Gastroesophageal sphincter (tissue), 3 donors: ENCODE measurements at regions not wholly inside any gene's neighbourhood (a gene's known extent, or its start where the extent isn't known, plus 50 kb on each side); places are given as distances from the start of the nearest gene placed in this dataset.

Experiments used
- CTCF ChIP-seq, 4 experiments: fragments of 200-600 bp in 2 of 4; fragments of 450-650 bp in 2 of 4; sonication (generic) in 1 of 4; IDR thresholded peaks; one replicate each; pipeline ENCODE4 v1.5.1; 2017 to 2019; ENCODE audit warnings: antibody characterized with exemption in 4 of 4, mild to moderate bottlenecking in 2 of 4, moderate library complexity in 2 of 4
- POLR2A ChIP-seq, 2 donors: fragments of 450-650 bp; IDR thresholded peaks; one replicate each; pipeline ENCODE4 v1.6.1; 2017; ENCODE audit warnings: antibody characterized with exemption in 2 of 2, mild to moderate bottlenecking in 2 of 2, moderate library complexity in 1 of 2
- POLR2AphosphoS5 ChIP-seq: sonication (generic); formaldehyde crosslinking; IDR thresholded peaks from one replicate; pipeline ENCODE4 v1.6.1; 2017; ENCODE audit warnings: antibody characterized with exemption

DNA sequence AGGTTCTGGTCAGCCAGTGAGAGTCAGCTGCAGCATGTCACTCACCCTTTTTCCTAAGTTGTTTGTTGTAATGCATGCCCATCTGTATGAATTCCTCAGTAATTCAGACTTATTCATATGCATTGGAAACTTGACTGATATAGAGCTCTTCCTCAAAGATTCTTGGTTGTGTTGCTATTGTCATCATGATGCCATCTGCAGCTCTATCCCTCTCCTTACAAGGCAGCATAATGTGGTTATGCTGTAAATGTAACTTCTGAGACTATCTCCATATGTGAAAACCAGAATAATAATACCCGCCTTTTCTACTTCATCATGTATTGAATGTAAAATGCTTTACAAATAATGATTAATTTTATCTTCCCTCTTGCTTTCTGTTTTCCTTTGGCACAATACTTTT, 252.6 kb upstream of the MTPN start:
- TF ChIP-seq CTCF (IDR thresholded peaks at IDR 0.05), result no peak
- TF ChIP-seq POLR2A (IDR thresholded peaks at IDR 0.05), result no peak
- TF ChIP-seq POLR2AphosphoS5, result no peak
